ENCODE measurements at regions not wholly inside any gene's neighbourhood (a gene's known extent, or its start where the extent isn't known, plus 50 kb on each side); places are given as distances from the start of the nearest gene placed in this dataset.
"Not testable (repeated sequence)": the region's sequence is repeated elsewhere in the genome, so short reads cannot be mapped to it uniquely, and the experiment has no call there.

DNA sequence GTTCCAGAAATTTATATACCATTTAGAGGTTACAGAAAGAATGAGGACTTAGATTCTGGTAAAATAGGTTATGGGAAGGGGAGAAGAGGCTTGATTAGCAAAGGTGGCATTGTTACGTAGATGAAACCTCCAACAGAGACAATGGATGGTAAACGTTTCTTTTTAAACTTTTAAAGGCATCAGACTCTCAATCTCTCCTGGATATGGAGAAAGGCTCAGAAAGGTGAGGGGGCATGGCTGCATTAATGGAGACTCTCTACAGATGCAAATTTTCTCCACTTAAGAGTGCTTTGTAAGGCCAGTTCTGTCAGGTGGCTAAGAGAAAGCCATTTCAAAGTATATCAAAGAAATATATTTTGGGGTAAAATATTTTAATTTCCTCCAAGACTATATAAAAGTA is 240.9 kb upstream of the PTER start:
- TF ChIP-seq, protein P1, sequence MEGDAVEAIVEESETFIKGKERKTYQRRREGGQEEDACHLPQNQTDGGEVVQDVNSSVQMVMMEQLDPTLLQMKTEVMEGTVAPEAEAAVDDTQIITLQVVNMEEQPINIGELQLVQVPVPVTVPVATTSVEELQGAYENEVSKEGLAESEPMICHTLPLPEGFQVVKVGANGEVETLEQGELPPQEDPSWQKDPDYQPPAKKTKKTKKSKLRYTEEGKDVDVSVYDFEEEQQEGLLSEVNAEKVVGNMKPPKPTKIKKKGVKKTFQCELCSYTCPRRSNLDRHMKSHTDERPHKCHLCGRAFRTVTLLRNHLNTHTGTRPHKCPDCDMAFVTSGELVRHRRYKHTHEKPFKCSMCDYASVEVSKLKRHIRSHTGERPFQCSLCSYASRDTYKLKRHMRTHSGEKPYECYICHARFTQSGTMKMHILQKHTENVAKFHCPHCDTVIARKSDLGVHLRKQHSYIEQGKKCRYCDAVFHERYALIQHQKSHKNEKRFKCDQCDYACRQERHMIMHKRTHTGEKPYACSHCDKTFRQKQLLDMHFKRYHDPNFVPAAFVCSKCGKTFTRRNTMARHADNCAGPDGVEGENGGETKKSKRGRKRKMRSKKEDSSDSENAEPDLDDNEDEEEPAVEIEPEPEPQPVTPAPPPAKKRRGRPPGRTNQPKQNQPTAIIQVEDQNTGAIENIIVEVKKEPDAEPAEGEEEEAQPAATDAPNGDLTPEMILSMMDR (IDR thresholded peaks at IDR 0.05; ENCODE audit: borderline replicate concordance, control extremely low read depth, extremely low read depth, insufficient read depth, missing control alignments) = no peak
- DNase-seq (ENCODE audit: low spot score) = no peak
- in situ Hi-C loops (cut with MboI; ENCODE audit: low sequenced_read_pairs, unreplicated experiment) = no loop called here

DNA sequence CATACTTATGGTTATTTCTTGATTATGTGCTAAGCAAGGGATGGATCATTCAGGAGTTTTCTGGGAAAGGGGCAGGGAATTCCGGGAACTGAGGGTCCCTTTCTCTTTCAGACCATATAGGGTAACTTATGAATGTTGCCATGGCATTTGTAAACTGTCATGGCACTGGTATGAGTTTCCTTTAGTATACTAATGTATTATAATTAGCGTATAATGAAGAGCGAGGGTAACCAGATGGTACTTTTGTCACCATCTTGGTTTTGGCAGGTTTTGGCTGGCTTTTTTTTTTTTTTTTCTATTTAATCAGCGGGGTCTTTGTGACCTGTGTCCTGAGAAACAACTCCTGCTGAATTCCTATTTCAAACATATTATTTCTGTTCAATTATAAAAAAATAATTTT is 237.6 kb upstream of the PTER start:
- TF ChIP-seq, protein P1 (IDR thresholded peaks at IDR 0.05; ENCODE audit: borderline replicate concordance, control extremely low read depth, extremely low read depth, insufficient read depth, missing control alignments) = no peak
- in situ Hi-C loops (cut with MboI; ENCODE audit: low sequenced_read_pairs, unreplicated experiment) = no loop called here
- no peak for DNase-seq (ENCODE audit: low spot score)

DNA sequence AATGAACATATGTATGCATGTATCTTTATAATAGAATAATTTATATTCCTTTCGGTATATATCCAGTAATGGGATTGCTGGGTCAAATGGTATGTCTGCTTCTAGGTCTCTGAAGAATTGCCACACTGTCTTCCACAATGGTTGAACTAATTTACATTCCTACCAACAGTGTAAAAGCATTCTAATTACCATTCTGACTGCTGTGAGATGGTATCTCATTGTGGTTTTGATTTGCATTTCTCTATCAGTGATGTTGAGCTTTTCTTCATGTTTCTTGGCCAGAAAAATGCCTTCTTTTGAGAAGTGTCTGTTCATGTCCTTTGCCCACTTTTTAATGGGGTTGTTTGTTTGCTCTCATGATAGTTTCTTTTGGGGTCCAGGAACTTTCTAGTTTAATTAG is 213.2 kb upstream of the PTER start:
- in situ Hi-C loops (cut with MboI; ENCODE audit: low sequenced_read_pairs, unreplicated experiment); DNase-seq (ENCODE audit: low spot score): not testable (repeated sequence)

DNA sequence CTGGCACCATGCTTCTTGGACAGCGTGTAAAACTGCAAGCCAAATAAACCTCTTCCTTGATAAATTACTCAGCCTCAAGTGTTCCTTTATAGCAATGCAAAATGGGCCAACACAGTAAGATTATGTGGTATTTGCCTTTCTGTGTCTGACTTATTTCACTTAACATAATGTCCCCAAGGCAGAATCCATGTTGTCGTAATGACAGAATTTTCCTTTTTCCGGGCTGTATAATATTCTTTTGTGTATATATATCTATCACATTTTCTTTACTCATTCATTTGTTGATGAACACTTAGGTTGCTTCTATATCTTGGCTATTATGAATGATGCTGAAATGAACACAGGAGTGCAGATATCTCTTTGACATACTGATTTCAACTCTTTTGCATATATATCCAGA is 209.1 kb upstream of the PTER start:
- in situ Hi-C loops (cut with MboI; ENCODE audit: low sequenced_read_pairs, unreplicated experiment) = no loop called here
- DNase-seq (ENCODE audit: low spot score) = no peak
- TF ChIP-seq, protein P1 (IDR thresholded peaks at IDR 0.05; ENCODE audit: borderline replicate concordance, control extremely low read depth, extremely low read depth, insufficient read depth, missing control alignments) = no peak

DNA sequence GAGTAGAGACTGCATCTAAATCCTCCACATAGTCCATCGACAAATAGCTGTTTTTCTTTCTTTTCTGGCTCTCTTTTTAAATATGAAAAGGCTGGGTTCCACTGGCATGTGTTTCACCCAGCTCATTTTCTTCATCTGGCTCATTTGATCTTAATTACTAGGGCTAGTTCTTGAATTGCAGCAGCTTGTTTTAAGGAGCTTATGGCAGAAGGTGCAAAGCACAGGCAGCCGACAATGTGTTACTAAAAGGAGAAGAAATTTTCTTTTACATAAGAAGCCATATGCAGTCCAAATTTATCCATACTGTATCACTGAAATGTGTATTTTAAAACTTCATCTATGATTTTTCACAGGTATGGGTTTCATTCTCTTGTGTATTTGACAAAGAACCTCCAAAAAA is 205.6 kb upstream of the PTER start:
- TF ChIP-seq, protein P1 (IDR thresholded peaks at IDR 0.05; ENCODE audit: borderline replicate concordance, control extremely low read depth, extremely low read depth, insufficient read depth, missing control alignments) = no peak
- in situ Hi-C loops (cut with MboI; ENCODE audit: low sequenced_read_pairs, unreplicated experiment) = no loop called here
- DNase-seq (ENCODE audit: low spot score) = no peak

DNA sequence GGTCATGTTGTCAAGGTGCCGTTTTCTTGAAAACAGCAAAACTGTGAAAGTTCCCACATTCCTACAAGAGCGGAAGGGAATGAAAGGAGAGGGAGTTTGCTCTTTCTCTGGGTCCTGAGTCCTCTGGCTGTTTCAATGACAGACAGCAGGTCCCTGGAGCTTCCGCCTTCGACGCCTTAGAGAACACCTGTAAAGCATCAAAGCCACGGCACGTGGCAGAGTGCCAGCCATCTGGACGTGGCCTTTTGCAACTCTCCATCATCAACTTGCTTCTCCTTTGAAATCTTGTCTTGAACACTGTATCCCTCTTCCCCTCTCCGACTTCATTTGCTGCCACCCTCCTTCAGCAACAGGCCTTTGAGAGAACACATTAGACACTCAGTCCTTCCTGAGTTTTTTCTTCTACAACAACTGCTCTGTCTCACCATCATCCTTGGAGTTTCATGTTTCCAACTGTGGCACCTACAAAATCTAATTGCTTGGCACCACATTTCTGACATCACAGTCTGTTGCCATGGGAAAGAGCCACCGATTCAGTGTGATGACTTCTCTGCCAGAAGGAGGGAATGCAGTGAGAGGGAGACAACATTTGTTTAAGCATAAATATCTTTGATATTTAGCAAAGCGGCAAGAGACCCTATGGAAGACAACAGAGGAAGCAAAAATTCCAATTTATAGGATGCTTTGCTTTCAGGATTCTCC is 204.9 kb upstream of the PTER start:
- TF ChIP-seq, protein P1 (IDR thresholded peaks at IDR 0.05; ENCODE audit: borderline replicate concordance, control extremely low read depth, extremely low read depth, insufficient read depth, missing control alignments) = no peak
- in situ Hi-C loops (cut with MboI; ENCODE audit: low sequenced_read_pairs, unreplicated experiment) = no loop called here
- no peak for DNase-seq (ENCODE audit: low spot score)

DNA sequence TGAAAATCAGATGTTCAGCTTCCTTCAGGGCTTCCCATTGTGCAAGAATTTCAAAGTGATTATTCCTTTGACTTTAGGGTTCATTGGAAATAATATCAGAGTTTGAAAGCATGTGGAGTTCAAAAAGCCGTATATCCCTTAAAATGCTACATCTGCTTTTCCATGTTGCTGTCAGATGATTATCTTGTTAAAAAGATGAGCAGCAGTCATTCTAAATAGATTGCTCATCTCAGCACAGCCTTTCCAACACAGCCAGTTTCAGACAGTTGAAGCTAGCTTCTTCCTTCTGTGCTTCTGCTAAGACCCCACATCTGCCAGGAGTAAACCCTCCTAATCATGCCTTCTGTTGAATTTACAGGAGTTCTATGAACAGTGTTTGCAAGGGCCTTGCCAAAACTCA is 204.4 kb upstream of the PTER start:
- in situ Hi-C loops (cut with MboI; ENCODE audit: low sequenced_read_pairs, unreplicated experiment) = no loop called here
- DNase-seq (ENCODE audit: low spot score) = no peak
- TF ChIP-seq, protein P1 (IDR thresholded peaks at IDR 0.05; ENCODE audit: borderline replicate concordance, control extremely low read depth, extremely low read depth, insufficient read depth, missing control alignments) = no peak

All from GM13976 (cell line).